ENCODE measurements at regions not wholly inside any gene's neighbourhood (a gene's known extent, or its start where the extent isn't known, plus 50 kb on each side); places are given as distances from the start of the nearest gene placed in this dataset.
"Not testable (repeated sequence)": the region's sequence is repeated elsewhere in the genome, so short reads cannot be mapped to it uniquely, and the experiment has no call there.

DNA sequence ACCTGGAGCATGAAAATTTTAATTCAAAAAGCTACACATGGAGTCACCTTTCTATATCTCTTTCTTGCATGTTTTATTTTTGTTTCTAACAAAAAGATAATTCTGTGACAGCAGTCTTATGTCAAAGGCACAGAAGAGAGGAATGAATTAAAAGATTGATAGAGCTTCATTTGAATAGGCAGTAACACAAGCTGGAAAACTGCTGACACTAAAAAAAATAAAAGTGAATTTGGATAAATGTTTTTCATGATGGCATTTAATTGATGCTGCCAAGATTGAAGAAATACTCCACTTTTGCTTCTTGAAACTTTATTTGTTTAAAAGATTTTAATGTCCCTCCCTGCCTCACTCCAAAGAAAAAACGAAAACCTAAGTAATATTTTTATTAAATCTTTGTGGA lies 887.4 kb downstream of the PLA2G4A start:
- DNase-seq (ENCODE audit: low read depth in 3 of 3), result no peak

DNA sequence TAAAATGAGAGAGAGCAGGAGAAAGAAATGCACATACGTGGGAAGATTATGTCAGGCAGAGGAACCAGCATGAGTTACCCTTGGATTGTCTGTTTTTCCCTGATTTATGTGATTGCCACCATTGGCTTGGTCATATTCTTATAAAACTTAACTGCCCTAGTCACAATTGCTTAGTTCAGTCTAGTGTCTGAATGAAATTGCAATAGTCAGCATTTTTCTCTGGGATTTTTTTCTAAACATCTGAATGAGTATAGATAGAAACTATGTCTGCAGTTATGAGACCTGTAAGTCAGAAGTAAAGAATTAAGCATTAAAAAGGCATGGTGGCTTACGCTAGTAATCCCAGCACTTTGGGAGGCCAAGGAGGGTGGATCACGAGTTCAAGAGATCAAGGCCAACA lies 889.8 kb downstream of the PLA2G4A start:
- no peak for DNase-seq (ENCODE audit: low read depth in 3 of 3)

DNA sequence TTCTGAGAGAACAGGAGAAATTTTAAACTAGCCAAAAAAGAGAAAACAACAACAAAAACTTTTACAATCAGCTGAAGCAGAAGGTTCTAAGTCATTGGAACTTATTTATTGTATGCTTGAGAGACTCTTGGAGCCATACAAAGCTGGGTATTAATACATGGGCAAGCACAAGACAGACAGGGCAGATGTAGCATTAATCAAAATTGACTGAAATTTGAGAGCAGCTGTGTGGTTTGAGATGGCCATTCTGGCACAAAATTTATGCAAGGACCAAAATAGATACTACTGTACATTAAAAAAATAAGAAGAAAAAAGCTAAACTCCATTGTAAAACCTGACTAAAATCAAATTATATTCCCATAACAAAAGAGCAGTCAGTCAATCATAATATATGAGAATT lies 892.5 kb downstream of the PLA2G4A start:
- DNase-seq (ENCODE audit: low read depth in 3 of 3), result no peak

DNA sequence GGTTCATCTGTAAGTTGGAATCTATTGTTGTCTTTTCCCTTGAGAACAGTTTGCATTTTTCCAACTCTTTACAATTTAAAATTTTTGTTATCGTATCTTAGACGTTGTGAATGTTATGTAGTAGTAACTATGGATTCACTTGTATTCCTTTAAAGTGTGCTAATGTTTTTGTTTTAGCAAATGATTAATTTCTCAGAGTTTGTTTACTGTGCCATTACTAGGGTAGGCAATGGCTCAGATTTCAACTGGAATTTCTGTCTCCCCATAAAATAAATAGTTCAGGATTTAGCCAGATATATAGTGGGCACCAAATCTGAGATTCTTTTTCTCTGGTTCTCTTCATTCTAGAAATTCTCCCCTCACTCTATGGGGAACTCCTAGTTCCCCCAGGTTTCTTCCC lies 896.5 kb downstream of the PLA2G4A start:
- DNase-seq (ENCODE audit: low read depth in 3 of 3), result no peak

DNA sequence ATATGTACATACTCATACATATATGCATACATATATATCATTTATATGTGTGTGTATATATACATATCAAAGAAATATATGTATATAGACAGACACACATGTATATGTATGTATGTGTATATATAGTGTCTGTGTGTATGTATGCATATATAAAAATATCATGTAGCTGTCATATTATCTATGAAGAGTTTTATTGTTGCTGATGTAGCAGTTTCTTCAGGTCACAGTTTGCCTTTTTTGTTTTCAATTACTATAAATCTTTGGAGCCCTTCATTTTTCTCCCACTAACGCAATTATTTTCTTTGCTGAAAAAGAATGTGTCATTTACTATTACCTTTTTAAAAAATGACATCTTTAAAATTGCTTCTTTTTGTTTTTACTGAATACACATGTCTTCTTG lies 904.5 kb downstream of the PLA2G4A start:
- no peak for DNase-seq (ENCODE audit: low read depth in 3 of 3)

DNA sequence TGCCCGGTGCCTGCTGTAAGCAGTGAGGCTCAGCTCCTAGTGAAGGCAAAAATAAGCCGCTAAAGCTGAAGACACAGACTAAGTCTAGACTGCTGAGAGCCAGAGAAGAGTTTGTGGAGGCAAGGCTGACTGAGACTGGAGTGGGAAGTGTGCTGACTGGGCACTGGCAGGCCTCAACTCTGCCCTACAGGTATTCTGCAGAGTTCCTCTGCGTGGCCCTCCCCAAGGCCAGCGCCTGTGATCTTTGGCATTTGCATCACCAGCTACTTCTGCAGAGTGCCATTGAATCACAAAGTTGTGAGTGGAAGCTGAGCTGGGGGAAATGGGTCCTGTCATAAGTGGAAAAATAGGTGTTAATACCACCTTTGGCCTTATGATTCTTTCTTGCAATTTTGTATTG lies 905.7 kb downstream of the PLA2G4A start:
- DNase-seq (ENCODE audit: low read depth in 3 of 3), result no peak

DNA sequence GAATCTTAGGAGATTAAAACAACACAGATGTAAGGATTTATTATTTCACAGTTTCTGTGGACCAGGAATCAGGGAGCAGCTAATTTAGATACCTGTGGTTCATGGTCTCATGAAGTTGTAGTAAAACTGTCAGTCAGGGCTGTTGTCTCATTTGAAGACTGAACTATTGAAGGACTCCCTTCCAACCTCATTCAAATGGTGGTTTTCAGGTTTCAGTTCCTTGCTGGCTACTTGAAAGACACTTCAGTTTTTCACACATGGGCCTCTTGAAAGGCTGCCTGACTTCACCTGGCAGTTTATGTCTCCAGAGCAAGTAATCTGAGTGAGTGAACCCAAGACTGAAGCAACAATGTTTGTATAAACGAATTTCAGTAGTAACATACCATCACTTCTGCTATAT lies 915.9 kb downstream of the PLA2G4A start:
- no peak for DNase-seq (ENCODE audit: low read depth in 3 of 3)

DNA sequence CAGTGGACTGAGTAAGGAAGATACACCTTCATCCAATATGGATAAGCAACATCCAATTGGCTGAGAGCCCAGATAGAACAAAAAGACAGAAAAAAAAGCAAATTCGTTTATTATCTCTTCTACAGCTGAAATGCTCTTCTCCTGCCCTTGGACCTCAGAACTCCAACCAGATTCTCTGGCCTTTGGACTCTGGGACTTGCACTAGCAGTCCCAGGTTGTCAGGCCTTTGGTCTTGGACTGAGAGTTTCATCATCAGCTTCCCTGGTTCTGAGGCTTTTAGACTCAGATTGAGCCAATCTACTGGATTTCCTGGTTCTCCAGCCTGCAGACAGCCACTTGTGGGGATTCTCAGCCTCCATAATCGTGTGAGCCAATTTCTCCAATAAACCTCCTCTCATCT lies 926.8 kb downstream of the PLA2G4A start:
- DNase-seq (ENCODE audit: low read depth in 3 of 3), result no peak

DNA sequence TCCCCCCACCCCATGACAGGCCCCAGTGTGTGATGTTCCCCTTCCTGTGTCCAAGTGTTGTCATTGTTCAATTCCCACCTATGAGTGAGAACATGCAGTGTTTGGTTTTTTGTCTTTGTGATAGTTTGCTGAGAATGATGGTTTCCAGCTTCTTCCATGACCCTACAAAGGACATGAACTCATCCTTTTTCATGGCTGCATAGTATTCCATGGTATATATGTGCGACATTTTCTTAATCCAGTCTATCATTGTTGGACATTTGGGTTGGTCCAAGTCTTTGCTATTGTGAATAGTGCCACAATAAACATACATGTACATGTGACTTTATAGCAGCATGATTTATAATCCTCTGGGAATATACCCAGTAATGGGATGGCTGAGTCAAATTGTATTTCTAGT lies 927.9 kb downstream of the PLA2G4A start:
- DNase-seq (ENCODE audit: low read depth in 3 of 3), result not testable (repeated sequence)

DNA sequence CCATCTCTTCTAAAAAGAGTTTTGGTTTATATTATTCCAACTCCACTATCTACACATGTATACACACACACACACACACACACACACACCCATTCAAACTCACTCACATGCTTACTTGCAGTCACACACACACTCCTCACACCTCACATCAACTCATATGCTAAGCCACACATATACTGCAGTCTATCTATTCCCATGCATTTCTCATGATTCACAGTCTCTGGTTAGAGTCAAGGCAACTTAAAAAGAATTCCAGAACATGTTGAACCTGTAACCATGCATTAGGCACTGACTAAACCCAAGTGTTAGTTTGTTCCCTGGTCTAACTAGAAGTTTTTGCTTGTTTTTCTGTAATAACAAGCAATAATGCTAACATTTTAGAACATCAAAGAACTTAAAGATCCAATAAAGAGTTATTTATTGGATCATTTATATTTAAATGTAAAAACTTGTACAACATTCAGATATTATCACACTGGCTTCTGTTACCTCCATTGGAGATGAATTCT lies 931.1 kb downstream of the PLA2G4A start:
- no peak for DNase-seq (ENCODE audit: low read depth in 3 of 3)

DNA sequence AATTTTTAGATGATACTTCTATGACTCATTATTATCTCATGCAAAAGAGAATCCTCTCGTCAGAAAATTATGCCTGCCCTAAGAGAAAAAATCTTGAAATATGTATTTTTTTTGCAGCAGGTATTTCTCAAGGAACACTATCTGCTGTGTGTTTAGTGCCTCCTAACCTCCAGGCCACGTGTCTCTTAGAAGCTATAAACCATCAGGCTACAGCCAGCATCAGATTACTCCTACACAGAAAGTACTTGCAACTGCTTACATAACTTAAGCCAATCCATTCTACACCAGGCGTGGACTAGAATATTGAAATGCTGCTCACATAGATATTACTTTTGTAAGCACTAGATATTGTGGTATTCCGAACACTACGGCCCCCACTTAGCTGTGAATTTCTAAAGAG lies 933.4 kb downstream of the PLA2G4A start:
- no peak for DNase-seq (ENCODE audit: low read depth in 3 of 3)

DNA sequence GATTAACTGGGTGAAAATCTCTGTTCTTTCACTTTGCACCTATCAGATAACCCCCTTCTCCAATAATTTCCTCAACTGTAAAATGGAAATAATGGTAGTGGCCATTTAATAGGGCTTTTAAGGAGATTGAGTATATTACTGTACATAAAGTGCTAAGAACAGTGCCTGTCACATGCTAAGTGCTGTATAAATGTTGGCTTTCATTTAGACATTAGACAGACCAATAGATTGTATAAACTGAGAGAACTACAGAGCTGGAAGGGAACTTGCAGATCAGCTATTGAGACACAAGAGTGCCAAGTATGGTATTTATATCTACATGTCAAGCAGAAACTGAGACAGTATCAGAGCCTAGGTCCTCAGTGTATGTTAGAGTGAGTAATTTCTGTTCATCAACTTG lies 934.7 kb downstream of the PLA2G4A start:
- no peak for DNase-seq (ENCODE audit: low read depth in 3 of 3)

DNA sequence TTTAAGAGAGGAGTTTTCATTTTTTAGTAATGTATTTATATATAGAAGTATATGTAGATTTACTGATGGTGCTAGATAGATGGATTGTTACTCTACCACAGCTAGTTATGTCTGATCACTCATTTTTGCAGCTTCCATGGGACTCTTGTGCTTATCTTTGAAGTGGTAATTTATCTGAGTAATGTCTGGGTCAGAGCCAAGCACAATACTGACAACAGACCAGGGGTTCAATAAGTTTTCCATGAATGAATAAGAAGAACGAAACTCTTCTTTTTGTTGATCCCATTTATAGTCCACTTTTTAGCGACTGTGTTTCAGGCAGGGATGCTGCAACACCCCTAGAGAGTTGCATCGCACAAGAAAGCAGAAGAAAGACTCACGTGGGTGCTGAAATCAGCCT lies 935.2 kb downstream of the PLA2G4A start:
- no peak for DNase-seq (ENCODE audit: low read depth in 3 of 3)

DNA sequence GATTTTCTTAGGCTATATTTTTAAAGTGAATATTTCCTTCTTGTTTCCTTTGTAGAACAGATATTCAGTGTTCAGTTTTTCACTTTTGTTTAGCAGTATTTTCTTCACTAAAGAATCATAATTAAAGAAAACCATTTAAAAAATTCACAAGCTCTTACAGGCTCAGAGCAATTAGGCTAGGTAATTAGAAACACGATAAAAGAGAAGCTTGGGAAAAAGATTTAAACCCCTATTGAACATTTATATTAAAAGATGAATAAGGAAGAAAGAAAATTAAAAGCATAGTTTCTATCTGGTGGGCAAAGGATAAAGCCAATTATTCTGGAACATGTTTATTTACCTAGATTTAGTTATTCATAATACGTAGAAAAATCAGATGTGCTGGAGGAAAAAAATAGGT lies 942.6 kb downstream of the PLA2G4A start:
- DNase-seq (ENCODE audit: low read depth in 3 of 3), result no peak

DNA sequence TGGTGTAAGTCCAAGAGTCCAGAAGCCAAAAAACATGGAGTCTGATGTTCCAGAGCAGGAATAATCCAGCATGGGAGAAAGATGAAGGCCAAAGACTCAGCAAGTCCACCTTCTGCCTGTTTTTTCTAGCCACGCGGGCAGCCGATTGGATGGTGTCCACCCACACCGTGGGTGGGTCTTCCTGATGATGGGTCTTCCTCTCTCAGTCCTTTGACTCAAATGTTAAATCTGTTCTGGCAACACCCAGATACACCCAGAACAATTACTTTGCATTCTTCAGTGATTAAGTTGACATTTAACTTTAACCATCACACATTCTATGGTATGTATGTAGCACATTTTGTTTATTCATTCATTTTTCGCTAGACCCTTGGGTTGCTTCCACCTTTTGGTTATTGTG lies 944.4 kb downstream of the PLA2G4A start:
- no peak for DNase-seq (ENCODE audit: low read depth in 3 of 3)

DNA sequence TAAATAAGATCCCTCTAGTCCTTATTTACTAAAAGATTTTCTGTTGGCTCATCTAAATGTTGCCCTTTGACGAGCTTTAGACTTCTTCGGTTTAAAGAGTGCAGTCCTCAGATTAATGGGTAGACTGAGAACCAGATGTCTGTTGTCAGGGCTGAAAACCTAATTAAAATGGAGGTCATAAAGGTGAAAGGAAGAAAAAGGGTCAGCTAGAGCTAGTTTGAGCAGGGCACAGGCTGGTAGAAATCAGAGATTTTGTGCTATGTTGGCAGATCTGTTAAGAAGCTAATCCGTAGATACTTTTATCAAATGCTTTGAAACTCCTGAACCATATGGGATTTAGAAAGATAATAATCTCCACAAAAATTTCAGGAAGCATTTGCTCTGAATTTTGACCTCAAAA lies 959.0 kb downstream of the PLA2G4A start:
- no peak for DNase-seq (ENCODE audit: low read depth in 3 of 3)

DNA sequence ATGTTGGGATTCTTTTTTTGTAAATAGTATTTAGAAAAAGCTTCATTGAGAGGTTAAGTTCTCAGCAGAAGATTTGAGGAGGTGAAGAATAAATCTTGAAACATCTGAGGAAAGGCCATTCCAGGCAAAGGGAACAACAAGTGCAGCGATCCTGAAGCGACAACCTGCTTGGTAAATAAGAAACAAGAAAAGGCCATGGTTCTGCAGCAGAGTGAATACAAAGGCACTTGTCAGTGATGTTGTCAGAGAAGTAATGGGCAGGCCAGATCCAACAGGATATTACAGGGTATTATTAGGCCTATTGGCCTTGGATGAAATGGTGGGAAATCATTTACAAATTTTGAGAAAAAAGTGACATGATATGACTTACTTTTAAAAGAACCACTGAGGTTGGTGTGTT lies 960.0 kb downstream of the PLA2G4A start:
- no peak for DNase-seq (ENCODE audit: low read depth in 3 of 3)

DNA sequence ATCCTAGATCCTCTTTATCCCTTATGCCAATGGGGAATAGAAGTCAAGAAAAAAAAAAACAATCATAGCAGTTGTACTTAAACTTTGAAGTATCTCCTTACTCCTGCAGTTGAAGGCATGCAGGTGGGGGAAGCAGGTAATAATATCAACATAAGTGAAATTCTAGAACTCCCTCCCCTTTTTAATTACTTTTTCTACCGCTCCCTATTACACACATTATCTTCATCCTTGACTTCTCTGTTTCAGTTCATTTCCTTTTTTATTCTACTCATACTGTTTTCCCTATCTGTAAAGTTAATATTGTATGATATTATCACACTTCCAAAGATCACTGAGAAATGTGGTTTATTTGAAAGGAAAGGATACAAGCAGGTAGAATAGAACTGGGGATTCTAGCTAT lies 962.0 kb downstream of the PLA2G4A start:
- DNase-seq (ENCODE audit: low read depth in 3 of 3), result no peak

DNA sequence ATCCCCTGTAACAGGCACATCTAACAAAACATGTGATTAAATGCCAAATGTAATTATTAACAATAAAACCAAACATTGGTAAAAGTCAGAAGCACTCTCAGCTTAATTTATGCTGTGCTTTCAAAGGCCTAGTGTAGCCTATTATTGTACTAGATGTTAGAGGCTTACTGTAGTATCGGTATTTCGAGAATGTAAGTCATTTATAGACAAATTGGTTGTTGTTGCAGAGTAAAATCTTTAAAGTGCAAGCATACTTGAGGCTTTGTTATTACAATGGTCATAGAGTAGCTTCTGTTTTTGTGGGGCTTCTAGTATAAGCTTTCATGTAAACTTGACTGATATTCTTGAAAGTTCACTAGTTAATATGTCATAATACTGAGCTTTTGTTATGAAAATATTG lies 965.8 kb downstream of the PLA2G4A start:
- no peak for DNase-seq (ENCODE audit: low read depth in 3 of 3)

DNA sequence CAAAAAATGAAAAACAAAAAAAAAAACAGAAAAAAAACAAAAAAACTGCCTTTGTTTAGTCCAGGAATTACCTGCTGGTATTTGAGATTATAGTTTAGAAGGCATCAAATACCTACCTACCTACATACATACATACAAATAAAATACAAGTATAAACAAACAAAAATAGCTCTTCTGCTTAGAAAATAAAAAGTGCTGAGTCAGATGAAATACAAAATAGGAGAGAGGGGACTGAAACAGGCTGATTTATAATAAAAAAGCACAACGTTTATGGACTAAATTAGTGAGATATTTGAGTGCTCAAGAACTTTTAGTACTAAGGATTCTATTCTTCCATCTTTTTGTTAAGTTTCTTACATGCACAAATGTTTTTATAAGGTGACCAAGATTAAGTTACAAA lies 980.8 kb downstream of the PLA2G4A start:
- no peak for DNase-seq (ENCODE audit: low read depth in 3 of 3)

DNA sequence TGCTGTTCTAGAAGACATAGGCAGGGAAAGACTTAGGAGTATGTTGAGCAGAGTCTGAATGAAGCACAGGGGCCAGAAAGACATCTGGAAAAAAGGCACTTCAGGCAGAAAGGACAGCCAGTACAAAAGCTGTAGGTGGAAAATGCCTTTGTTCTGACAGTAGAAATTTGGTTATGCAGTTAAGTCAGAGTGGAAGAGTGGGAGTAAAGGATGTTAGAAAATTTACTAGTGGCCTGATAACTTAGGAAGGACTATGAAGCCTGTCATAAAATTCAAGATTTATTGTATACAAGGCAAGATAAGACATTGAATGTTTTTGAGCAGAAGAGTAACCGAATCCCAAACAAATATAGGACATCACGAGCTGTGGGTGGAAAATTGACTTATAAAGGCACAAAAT lies 987.9 kb downstream of the PLA2G4A start:
- no peak for DNase-seq (ENCODE audit: low read depth in 3 of 3)

DNA sequence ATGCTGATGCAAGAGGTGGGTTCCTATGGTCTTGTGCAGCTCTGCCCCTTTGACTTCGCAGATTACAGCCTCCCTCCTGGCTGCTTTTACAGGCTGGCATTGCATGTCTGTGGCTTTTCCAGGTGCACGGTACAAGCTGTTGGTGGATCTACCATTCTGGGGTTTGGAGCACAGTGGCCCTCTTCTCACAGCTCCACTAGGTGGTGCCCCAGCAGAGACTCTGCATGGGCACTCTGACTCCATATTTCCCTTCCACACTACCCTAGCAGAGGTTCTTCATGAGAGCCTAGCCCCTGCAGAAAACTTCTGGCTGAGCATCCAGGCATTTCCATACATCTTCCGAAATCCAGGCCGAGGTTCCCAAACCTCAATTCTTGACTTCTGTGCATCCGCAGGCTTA lies 989.0 kb downstream of the PLA2G4A start:
- DNase-seq (ENCODE audit: low read depth in 3 of 3), result no peak

DNA sequence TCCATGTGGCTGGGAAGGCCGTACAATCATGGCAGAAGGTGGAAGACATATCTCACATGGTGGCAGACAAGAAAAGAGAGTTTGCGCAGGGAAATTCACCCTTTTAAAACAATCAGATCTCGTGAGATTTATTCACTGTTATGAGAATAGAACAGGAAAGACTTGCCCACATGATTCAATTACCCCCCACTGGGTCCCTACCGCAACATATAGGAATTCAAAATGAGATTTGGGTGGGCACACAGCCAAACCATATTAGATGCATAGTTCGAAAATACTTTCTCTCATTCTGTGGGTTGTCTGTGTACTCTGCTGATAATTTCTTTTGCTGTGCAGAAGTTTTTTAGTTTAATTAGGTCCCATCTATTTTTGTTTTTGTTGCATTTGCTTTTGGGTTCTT lies 990.3 kb downstream of the PLA2G4A start:
- DNase-seq (ENCODE audit: low read depth in 3 of 3), result no peak

DNA sequence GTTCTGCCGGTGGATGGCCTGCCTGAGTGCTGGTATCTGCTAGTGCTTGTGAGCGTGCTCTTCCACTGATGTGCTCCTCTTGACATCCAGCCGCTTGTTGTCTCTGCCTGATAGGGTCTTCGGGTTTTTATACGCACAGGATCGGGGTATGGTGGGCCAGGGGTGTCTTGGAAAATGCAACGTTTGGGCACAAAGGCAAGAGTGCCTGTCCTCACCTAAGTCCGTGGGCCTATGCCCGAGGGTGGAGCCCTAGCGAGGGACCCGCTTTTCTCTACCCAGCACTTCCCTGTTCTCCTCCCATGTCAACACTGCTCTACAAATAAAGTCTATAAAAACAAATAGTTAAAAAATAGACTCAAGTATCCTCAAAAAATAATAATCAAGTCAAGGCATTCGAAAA lies 1007.8 kb downstream of the PLA2G4A start:
- no peak for DNase-seq (ENCODE audit: low read depth in 3 of 3)

DNA sequence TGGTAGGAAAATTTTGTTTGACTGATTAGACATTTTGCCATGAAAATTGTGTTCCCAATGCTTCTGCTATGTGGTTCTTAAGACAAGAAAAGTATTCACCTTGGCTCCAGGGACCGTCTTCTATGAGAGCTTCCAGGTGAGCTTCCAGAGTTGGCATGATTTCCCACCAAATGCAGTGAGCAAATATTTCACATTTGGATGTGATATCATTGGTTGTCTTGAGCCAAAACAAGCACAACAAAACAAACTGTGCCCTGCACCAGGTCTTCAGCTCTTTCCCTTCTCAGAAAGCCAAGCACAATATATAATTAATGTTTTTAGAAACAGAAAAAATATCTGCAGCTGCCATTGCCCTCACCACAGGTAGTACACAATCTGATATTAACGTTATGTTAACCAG lies 1009.0 kb downstream of the PLA2G4A start:
- DNase-seq (ENCODE audit: low read depth in 3 of 3), result no peak

All from stimulated activated CD4-positive, alpha-beta T cell treated with anti-CD3 and anti-CD28 coated beads, TNF-alpha, amount 100 ng/mL, for 48 hours (primary cell).